Umbilical cord (tissue), 1 donor: ENCODE measurements at regions not wholly inside any gene's neighbourhood (a gene's known extent, or its start where the extent isn't known, plus 50 kb on each side); places are given as distances from the start of the nearest gene placed in this dataset.

ENCODE experiments used
- DNase-seq: peaks from one replicate; pipeline ENCODE4 v3.0.0-alpha.2; 2015; ENCODE audit warnings: low spot score

DNA sequence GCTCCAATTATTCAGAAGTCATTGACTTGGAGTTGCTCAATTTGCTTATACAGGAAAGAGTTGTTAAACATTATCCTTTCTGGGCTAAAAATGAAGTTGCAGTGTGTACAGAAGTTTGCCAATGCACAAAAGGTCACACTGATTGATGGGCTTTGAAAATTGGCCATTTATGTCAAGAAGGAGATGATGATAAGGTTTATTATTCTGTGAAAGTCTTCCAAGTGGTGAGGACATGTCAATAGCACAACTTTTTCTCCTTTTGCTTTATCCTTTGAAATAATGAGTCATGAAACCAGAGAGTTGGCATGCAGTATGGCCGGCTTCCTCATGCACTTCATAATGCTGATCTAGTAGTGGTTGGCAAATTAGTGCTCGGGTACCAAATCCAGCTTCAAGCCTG lies 848.5 kb upstream of the WWC1 start:
- DNase-seq = no peak

DNA sequence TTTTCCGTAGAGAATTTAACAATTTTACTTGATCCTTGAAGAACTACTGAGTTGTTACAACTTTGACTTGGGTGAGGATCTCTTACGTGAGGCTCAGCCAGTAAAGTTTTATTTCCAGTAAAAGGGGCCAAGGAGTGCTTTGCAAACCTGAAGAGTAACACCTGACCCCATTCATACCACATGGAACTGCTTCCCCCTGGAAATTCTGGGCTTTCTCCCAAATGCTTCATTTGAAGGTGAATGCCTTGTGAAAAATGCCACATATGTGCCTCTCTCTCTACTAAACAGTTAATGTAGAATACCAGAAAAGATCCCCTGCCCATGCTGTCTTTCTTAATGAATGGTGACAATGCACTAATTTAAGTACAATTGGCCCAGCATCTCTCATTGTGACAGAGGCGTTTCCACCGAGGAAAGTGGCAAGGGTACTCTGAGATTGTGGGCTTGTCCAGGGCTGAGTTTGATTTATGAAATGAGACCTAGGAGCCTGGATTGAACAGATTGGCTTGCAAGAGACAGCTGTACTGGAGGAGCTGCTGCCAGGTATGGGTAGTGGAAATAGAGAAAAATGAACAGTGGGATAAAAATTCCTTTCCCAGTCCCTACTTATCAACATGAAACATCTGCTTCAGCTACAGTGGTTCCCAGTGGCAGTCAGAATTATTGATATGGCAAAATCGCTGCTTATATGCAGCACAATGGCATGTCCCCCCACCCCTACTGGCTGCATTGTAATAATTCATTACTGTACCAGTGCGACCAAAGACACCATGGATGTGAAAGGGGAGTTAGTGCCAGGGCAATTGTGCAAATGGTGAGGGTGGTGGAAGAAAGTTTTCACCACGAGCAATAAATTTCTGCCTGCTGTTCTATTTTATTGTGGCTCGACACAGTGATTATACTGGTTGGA lies 843.7 kb upstream of the WWC1 start:
- no peak for DNase-seq

DNA sequence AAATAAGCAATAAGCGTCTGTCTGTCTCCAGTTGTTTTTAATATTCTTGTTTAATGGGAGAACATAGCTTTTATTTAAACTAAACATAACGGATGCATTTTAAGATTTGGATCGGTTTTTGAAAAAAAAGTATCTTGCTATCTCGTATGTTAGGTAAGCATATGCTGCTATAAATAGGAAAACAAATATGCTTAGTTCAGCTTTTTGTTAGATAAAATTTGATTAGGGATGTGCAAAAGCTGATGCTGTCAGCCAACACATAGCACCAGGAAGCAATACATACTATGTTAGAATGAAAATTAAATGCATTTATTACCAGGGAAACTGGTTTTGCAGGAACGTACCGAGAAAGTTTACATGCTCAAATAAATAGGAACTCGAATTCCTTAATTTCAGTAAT lies 843.1 kb upstream of the WWC1 start:
- DNase-seq = no peak

DNA sequence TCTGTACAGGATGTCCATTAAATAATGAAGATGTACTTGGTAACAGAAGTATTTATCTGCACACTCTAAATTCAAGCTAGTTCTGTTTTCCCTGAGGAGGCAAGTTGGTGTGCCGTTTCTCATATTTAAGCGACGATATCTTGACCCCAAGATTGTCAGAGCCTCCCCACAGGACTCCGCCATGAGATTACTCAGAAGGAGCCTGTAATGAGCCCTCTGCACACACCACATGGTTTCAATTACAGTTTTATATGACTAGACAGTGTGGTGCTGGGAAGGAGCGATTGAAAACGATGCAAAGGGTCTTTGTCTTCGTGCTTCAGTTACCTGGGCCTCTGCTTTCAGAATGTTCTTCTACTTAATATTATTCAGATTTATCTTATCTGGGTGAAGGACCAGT lies 840.4 kb upstream of the WWC1 start:
- DNase-seq = no peak

DNA sequence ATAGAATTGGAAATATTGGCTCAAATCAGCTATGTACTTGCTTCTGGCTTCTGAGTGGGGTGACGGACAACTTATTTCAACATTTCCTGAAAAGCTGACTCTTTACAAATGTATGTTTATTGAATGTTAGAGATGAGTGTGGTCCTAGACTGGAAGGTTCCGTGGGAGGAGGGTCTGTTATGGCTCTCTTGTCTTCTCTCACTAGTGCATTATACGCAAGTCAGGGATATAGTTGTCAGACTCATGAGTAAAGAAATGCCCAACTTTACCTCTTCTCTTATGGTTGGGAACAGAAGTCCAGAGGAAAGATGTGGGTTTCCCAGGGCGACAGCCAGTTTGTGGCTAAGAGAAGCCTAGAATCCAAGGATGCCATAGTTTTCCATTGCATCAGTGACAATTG lies 839.3 kb upstream of the WWC1 start:
- DNase-seq = no peak

DNA sequence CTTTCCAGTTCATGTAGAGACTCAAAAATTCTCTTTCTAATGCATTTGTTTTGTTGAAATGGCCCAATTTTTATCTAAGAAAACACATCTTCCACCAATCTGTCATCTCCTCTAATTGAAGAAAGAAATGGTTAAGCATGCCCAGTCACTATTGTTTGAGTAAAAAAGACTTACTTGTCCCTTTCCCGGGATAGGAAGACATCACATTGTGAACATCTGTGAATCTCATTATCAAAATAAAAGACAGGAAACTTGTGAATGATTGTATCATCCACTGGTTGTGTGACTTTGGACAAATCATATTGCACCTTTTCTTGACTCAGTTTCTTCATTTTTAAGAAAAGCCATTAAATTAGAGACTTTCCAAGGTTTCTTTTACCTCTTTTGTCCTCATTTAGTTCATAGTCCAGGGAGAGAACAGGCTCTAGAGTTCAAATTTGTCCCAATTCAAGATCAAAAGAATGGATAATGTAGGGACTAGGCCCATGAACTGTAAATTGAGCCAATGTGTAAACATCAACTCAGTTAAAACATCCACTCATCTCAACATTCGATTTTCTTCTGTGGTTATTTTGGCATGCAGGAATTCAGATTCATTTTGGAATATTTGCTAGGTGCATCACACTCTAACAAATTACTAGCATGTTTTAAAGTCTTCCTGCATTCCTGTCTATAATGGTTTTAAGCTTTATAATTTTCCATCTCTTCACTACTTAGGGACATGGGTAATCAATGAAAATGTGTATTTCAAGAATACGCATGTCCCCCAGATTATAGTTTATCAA lies 838.0 kb upstream of the WWC1 start:
- no peak for DNase-seq

DNA sequence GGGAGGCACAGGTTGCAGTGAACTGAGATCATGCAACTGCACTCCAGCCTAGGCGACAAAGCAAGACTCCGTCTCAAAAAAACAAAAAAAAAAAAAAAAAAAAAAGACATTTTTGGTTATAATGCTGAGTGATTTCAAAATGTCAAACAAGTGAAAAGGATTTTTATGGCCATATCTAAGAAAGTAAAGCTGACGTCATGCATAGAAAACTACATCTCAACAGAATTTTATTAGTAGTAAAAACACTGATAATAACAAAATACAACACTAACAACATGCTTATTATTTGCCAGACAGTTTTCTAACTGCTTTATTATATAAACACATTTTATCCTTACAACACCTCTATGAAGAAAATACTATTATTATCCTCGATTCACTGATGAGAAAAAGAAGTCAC lies 833.0 kb upstream of the WWC1 start:
- DNase-seq = no peak

DNA sequence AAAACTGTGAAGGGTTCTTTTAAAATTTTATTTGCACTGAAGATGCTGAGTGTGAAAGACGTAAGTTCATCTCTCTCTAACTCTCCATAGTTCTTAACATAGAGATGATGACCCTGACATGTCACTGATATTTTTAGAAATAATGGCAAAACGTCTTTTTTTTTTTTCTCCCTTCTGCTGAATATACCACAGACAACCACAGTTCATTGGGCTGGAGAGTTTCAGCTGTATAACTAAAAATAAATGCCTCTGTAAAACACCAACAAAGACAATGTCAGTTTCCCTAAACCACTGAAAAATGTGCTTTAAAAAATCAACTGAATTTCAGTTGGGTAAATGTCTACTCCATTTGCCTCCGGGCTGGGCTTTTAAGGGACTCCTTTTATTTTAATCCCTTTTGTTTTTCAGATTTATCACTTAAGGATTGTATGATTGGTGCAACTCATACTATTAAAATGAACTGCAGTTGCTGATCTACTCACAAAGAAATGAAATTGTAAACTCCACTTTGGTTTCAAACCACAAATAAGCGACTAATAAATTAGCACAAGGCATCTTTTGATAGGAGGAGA lies 830.9 kb upstream of the WWC1 start:
- no peak for DNase-seq

DNA sequence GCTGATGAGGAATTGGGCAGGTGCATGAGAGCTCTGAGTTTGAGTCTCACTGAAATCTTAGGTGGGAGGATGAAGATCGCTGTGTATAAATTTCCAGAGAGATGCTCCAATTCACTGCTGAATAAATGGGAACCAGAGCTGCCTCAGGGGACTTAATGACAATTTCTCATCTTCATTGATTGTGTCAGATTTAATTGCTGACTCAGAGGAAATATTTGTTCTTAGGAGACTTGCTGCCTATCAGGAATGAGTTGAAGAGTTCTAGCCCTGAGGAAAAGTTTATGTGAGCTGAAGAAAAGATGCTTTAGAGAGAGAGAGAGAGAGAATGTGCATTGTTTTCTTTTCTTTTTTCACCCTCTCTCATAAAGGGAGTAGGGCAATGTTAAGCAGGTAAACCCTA lies 827.5 kb upstream of the WWC1 start:
- no peak for DNase-seq

DNA sequence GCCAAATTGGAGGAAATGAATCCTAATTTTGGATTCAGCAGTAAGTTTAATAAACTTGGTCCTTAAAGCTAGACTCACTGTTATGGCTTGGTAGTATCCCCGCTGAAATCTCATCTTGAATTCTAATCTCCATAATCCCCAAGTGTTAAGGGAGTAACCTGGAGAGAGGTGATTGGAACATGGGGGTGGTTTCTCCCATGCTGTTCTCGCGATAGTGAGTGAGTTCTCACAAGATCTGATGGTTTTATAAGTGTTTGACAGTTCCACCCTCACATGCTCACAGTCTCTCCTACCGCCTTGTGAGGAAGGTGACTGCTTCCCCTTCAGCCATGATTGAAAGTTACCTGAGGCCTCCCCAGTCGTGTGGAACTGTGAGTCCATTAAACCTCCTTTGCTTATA lies 824.5 kb upstream of the WWC1 start:
- DNase-seq = no peak

DNA sequence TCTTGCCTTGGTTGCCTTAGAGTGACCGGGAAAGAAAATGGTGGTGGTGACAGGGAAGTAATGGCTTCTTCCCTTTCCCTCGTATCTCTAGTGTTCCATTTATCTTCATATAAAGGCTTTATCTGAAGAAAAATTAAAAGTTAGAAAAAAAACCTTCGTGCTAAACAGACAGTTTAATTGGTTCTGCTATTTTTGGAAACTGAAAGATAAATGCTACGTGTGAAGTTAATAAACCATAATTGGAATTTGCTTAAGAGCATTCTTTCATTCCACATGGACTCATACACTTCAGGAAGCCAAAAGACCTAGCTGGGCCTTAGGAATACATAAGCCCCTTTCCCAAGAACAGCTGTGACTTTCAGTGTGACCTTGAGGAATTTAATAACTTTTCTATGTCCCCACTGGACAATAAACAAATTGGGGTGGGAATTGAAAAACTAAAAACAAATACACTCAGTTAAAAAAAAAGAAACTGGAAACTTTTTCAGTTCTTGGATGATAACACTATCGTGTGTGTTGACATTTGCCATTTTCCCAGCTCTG lies 818.8 kb upstream of the WWC1 start:
- DNase-seq = no peak

DNA sequence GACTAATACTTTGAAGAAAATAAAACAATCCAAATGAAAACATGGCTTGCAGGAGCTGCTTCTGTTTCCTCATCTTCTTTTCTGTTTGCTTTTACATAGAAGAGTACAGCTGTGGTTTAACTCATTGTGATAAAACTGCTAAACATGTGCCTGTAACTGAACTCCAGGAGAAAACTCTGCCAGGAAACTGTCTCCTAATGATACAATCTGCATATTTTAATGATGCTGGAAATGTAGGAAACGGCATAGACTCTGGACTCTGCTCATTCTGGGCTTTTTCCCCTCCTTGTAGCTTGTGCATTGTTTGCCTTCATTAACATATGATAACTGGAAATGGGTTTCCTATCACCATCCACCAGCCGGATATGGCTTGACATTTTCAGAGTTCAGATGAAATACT lies 813.3 kb upstream of the WWC1 start:
- peak; percentile 15 for DNase-seq

DNA sequence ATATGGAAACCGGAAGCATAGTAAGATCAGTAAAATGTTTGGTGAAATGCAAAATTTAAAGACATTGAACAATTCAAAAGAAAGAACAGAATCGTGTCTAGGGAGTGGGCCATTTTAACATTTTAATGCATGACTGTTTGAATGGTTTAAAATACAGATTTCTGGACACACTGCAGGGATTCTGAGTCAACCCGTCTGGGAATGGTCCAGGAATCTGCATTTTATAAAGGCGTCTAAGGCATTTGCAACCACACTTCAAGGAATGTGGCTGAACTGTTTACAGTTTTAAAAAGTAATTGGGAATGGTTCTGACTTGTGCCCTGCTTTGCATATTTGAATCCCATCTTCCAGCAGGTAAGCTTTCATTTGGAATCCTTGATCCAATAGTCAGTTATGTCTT lies 811.7 kb upstream of the WWC1 start:
- DNase-seq = no peak

DNA sequence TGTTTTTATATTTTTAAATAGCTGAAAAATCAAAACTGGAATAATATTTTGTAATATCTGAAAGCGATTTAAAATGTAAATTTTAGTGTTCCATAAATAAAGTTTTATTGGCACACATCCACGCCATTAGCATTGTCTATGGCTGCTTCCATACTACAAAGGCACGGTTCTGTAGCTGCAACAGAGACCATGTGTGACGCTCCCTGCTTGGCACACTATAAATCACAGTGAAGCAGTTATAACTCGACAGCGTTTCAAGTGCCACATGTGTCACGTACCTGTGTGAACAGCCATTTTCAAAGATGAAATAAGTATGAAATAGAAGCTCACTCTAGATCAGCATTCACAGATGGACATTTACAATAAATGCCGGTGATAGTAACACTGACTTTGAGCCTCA lies 810.1 kb upstream of the WWC1 start:
- no peak for DNase-seq

DNA sequence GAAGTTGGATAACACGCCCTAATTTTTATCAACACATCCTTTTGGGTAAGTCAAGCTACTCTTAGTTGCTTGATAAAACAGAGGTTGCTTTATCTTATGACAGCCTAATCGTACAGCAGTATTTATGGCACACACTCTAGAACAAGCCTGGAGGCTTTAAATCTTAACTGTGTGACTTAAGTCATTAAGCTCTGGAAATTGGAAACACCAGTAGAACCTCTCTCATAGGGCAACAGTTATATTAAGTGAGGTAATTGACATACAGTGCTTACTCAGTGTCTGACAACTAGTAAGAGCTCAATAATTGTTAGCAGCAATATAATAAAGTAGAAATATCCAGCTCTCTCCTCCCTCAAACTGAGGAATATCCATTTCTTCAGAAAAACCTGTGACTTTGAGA lies 808.9 kb upstream of the WWC1 start:
- DNase-seq = no peak

DNA sequence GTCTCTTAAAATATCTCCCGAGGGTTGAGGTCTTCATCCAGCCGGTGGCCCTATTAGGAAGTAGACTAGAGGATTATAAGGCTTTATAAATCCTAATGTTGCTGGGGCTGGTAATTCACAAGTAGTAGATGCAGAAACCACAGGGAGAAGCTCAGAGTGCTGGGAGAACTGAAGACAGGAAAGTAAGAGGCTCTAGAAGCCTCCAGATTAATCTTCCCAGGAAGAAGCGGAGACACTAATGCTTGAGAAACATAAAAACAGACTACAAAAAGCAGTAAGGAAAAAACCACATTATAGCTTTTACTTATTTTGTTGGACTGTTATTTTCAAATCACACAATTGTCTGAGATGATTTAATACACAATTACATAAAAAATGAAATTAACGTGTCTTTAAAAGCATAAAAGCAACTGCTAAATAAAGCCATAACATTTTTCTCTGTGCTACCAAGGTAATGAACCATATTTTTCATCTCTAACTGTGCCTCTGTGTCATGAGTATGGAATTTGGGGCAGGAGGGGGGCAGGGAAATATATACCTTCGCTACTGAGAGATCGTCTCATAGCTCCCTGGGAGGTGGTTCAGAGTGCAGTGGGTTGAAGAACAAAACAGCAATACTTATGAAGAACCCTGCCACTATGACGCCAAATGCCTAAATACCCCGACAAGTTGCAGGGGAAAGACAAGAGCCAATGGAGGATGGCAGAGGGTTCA lies 806.2 kb upstream of the WWC1 start:
- peak; percentile 28 for DNase-seq

DNA sequence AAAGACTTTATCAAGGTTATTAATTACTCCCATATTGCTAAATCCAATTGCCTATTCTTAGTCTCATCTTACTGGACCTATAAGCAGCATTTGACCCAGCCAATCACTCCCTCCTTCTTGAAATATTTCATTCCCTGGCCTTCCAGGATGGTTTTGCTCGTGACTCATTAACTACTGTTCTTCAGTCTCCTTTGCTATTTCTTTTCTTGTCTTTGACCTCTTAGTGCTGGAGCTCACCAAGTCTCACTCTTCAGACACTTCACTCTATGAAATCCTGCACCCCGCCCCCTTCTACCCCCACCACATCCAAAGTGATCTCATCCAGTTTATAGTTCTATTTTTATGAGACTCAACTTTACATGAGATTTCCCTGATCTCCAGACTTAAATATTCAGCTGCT lies 803.1 kb upstream of the WWC1 start:
- DNase-seq = no peak

DNA sequence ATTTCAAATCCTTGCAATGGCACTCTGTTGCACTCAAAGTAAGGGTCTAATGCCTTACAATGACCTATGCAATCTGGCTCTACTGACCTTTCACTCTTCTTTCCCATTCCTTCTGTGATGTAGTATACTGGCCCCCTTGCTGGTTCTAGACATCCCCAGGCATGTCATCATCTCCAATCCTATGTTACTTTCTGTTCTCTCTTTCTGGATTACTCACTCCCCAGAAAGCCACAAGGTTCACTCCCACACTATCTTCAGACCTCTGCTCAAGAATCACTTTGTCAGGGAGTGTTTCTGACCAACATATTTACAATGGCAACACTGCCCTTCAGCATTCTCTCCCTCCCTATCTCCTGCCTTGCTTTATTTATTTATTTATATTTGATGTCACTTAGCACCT lies 802.2 kb upstream of the WWC1 start:
- DNase-seq = no peak

DNA sequence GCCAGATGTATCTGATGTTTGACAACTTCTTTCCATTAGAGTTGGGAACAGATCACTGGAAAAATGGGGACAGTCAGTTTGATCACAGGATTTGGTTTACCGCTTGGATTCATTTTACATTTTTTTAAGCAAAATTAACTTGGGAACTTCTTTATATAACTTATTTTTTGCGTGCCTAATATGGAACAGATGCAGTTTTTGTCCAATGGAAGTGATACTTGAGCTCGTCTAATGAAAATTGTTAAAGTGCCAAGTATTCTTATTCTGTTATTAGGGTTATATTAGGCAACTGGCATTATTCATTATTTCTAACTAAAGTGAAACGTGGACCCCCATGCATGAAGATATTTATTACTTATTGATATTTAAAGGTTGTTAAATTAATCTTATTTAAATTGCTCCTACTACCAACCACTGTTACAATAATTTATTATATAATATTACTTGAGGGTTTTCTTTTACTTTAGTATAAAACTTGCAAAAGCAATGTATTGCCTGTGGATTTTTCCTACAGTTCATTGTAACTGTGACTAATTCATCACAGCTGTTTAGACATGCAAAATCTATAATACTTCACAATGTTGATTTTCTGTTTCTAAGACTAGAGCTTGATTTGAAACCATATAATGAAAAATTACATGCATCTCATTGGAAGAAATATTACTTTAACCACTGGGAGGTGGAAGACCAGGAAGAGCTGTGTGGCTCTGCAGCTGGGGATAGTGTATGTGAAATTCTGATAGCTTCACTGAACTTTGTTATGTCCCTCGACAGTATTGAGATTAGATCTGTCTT lies 787.3 kb upstream of the WWC1 start:
- DNase-seq = no peak

DNA sequence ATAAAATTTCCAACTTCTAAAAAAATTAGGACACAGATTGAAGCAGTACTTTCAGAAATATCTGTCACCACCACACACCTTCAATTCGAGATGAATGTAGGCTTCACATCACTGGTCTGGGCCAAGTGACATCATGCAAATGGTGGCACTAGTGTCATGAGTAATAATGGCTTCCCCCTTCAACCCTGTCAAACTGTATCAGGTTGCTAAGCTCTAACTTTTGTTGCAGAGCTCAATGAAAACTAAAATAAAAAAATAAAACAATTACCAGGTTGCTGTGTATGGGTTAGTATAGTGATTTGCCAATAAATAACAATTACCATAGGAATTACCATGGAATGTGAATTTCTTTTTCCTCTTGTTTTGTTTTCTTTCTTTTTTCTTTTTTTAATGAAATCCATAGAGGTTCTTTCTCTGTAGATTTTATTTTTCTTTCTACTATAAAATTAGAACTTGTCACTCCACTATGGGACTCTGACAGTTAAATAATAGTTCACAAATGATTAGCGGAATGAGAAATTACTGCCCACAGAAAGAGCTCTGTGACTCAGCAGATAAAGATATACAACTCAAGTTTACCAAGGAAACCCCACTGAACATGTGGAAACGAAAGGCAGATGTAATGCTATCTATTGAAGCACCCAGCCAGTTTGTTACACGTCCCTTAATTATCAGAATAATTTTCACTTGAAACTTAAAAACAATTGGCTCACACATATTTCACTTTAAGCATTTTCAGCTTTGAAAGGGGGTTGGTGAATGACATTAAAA lies 783.8 kb upstream of the WWC1 start:
- no peak for DNase-seq
